SK-N-SH treated with all-trans-retinoic acid at 6 μM for 48 hours (cell line): ENCODE measurements at regions not wholly inside any gene's neighbourhood (a gene's known extent, or its start where the extent isn't known, plus 50 kb on each side); places are given as distances from the start of the nearest gene placed in this dataset.

ENCODE experiments used
- ATAC-seq: fragments of 200-7000 bp; cut with Tn5 transposase; 3 replicates; pipeline ENCODE4 v1.9.1; 2020; ENCODE audit warnings: mild to moderate bottlenecking, moderate library complexity
- ARNTL ChIP-seq: fragments of 450-650 bp; formaldehyde crosslinking; IDR thresholded peaks from 2 replicates; pipeline ENCODE4 v1.5.0; 2020; ENCODE audit warnings: low read depth, mild to moderate bottlenecking, moderate library complexity, borderline replicate concordance
- BACH2 ChIP-seq: fragments of 250-450 bp; sonication (Bioruptor Pico); IDR thresholded peaks from 2 replicates; pipeline ENCODE4 v1.9.0; 2021; ENCODE audit warnings: mild to moderate bottlenecking, borderline replicate concordance
- CSDC2 ChIP-seq: fragments of 250-450 bp; sonication (Bioruptor Pico); IDR thresholded peaks from 2 replicates; pipeline ENCODE4 v1.5.0; 2020; ENCODE audit warnings: mild to moderate bottlenecking, moderate library complexity
- ESRRG ChIP-seq: fragments of 250-450 bp; sonication (Bioruptor Pico); IDR thresholded peaks from 2 replicates; pipeline ENCODE4 v1.6.1; 2021; ENCODE audit warnings: mild to moderate bottlenecking
- GLIS3 ChIP-seq: fragments of 250-450 bp; sonication (Bioruptor Pico); IDR thresholded peaks from 2 replicates; pipeline ENCODE4 v1.5.0; 2020; ENCODE audit warnings: mild to moderate bottlenecking, moderate library complexity
- ISL1 ChIP-seq: fragments of 250-450 bp; sonication (Bioruptor Pico); IDR thresholded peaks from 2 replicates; pipeline ENCODE4 v2.1.2; 2022; ENCODE audit warnings: mild to moderate bottlenecking, moderate library complexity
- OSR1 ChIP-seq: fragments of 250-450 bp; sonication (Bioruptor Pico); IDR thresholded peaks from 2 replicates; pipeline ENCODE4 v1.8.0; 2022; ENCODE audit warnings: moderate library complexity, mild to moderate bottlenecking, inconsistent platforms
- PPARA ChIP-seq: fragments of 250-450 bp; sonication (Bioruptor Pico); IDR thresholded peaks from 2 replicates; pipeline ENCODE4 v1.5.0; 2020; ENCODE audit warnings: mild to moderate bottlenecking, borderline replicate concordance
- RARB ChIP-seq: fragments of 250-450 bp; sonication (Bioruptor Pico); IDR thresholded peaks from 2 replicates; pipeline ENCODE4 v1.8.0; 2021; ENCODE audit warnings: mild to moderate bottlenecking, moderate library complexity
- SNAI2 ChIP-seq: fragments of 250-450 bp; sonication (Bioruptor Pico); IDR thresholded peaks from 2 replicates; pipeline ENCODE4 v1.5.0; 2020; ENCODE audit warnings: mild to moderate bottlenecking, moderate library complexity
- TCF4 ChIP-seq: fragments of 250-450 bp; sonication (Bioruptor Pico); IDR thresholded peaks from 2 replicates; pipeline ENCODE4 v1.8.0; 2021; ENCODE audit warnings: mild to moderate bottlenecking, moderate library complexity, borderline replicate concordance
- TOX ChIP-seq: fragments of 250-450 bp; sonication (Bioruptor Pico); IDR thresholded peaks from 2 replicates; pipeline ENCODE4 v1.8.0; 2021; ENCODE audit warnings: mild to moderate bottlenecking, moderate library complexity, borderline replicate concordance
- ZC3H10 ChIP-seq: fragments of 250-450 bp; sonication (Bioruptor Pico); IDR thresholded peaks from 2 replicates; pipeline ENCODE4 v1.5.1; 2021; ENCODE audit warnings: mild to moderate bottlenecking, moderate library complexity
- ZFP3 ChIP-seq: fragments of 250-450 bp; sonication (Bioruptor Pico); IDR thresholded peaks from 2 replicates; pipeline ENCODE4 v1.5.0; 2020; ENCODE audit warnings: mild to moderate bottlenecking, moderate library complexity
- ZFP30 ChIP-seq: fragments of 450-650 bp; formaldehyde crosslinking; IDR thresholded peaks from 2 replicates; pipeline ENCODE4 v1.5.0; 2022; ENCODE audit warnings: mild to moderate bottlenecking, moderate library complexity
- ZNF565 ChIP-seq: fragments of 450-650 bp; formaldehyde crosslinking; conservative IDR thresholded peaks from 2 replicates; pipeline ENCODE4 v1.5.0; 2020; ENCODE audit warnings: low read depth, mild to moderate bottlenecking, moderate library complexity
- ZNF70 ChIP-seq: fragments of 450-650 bp; formaldehyde crosslinking; IDR thresholded peaks from 2 replicates; pipeline ENCODE4 v1.5.0; 2020; ENCODE audit warnings: mild to moderate bottlenecking, moderate library complexity
- ZNF8 ChIP-seq: fragments of 450-650 bp; formaldehyde crosslinking; IDR thresholded peaks from 2 replicates; pipeline ENCODE4 v1.5.0; 2020; ENCODE audit warnings: mild to moderate bottlenecking, moderate library complexity
- TF ChIP-seq, protein P1 (sequence below): fragments of 250-450 bp; sonication (Bioruptor Pico); IDR thresholded peaks from 2 replicates; pipeline ENCODE4 v1.5.1; 2021; ENCODE audit warnings: mild to moderate bottlenecking, moderate library complexity
- TF ChIP-seq, protein P2 (sequence below): fragments of 250-450 bp; sonication (Bioruptor Pico); IDR thresholded peaks from 2 replicates; pipeline ENCODE4 v1.5.1; 2020; ENCODE audit warnings: low read depth, mild to moderate bottlenecking, moderate library complexity
- TF ChIP-seq, protein P3 (sequence below): fragments of 250-450 bp; sonication (Bioruptor Pico); IDR thresholded peaks from 2 replicates; pipeline ENCODE4 v1.5.0; 2020; ENCODE audit warnings: mild to moderate bottlenecking, moderate library complexity
- TF ChIP-seq, protein P4 (sequence below): fragments of 250-450 bp; sonication (Bioruptor Pico); IDR thresholded peaks from 2 replicates; pipeline ENCODE4 v1.8.0; 2021; ENCODE audit warnings: low read depth, mild to moderate bottlenecking, moderate library complexity, borderline replicate concordance
- TF ChIP-seq, protein P5 (sequence below): fragments of 250-450 bp; sonication (Bioruptor Pico); IDR thresholded peaks from 2 replicates; pipeline ENCODE4 v1.8.0; 2020; ENCODE audit warnings: mild to moderate bottlenecking, moderate library complexity, borderline replicate concordance

DNA sequence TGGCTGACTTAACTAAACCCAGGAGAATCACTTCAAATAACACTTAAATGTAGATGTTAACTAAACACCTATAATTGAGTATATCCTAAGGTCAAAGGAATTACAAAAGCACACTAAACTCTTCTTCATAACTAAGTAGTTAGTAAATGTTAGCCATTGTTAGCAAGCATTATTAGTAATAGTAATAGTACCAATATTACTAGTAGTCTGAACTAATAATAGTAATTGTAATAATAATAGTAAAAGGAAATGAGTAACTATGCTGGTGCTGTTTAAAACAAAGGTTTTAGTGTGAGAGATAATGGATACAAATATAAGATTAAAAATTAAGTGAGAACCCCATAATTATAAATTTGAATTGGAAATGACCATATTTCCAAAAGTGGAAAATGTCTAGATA, 641.9 kb upstream of the RORB start:
- TF ChIP-seq, protein P1, sequence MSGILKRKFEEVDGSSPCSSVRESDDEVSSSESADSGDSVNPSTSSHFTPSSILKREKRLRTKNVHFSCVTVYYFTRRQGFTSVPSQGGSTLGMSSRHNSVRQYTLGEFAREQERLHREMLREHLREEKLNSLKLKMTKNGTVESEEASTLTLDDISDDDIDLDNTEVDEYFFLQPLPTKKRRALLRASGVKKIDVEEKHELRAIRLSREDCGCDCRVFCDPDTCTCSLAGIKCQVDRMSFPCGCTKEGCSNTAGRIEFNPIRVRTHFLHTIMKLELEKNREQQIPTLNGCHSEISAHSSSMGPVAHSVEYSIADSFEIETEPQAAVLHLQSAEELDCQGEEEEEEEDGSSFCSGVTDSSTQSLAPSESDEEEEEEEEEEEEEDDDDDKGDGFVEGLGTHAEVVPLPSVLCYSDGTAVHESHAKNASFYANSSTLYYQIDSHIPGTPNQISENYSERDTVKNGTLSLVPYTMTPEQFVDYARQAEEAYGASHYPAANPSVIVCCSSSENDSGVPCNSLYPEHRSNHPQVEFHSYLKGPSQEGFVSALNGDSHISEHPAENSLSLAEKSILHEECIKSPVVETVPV (CRISPR knock-in tag) = no peak
- TF ChIP-seq ESRRG (CRISPR knock-in tag) = no peak
- TF ChIP-seq BACH2 (CRISPR knock-in tag) = no peak
- TF ChIP-seq ZC3H10 (CRISPR knock-in tag) = no peak
- TF ChIP-seq, protein P2, sequence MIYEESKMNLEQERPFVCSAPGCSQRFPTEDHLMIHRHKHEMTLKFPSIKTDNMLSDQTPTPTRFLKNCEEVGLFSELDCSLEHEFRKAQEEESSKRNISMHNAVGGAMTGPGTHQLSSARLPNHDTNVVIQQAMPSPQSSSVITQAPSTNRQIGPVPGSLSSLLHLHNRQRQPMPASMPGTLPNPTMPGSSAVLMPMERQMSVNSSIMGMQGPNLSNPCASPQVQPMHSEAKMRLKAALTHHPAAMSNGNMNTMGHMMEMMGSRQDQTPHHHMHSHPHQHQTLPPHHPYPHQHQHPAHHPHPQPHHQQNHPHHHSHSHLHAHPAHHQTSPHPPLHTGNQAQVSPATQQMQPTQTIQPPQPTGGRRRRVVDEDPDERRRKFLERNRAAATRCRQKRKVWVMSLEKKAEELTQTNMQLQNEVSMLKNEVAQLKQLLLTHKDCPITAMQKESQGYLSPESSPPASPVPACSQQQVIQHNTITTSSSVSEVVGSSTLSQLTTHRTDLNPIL (CRISPR knock-in tag) = no peak
- TF ChIP-seq, protein P3, sequence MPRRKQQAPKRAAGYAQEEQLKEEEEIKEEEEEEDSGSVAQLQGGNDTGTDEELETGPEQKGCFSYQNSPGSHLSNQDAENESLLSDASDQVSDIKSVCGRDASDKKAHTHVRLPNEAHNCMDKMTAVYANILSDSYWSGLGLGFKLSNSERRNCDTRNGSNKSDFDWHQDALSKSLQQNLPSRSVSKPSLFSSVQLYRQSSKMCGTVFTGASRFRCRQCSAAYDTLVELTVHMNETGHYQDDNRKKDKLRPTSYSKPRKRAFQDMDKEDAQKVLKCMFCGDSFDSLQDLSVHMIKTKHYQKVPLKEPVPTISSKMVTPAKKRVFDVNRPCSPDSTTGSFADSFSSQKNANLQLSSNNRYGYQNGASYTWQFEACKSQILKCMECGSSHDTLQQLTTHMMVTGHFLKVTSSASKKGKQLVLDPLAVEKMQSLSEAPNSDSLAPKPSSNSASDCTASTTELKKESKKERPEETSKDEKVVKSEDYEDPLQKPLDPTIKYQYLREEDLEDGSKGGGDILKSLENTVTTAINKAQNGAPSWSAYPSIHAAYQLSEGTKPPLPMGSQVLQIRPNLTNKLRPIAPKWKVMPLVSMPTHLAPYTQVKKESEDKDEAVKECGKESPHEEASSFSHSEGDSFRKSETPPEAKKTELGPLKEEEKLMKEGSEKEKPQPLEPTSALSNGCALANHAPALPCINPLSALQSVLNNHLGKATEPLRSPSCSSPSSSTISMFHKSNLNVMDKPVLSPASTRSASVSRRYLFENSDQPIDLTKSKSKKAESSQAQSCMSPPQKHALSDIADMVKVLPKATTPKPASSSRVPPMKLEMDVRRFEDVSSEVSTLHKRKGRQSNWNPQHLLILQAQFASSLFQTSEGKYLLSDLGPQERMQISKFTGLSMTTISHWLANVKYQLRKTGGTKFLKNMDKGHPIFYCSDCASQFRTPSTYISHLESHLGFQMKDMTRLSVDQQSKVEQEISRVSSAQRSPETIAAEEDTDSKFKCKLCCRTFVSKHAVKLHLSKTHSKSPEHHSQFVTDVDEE (CRISPR knock-in tag) = no peak
- TF ChIP-seq, protein P4, sequence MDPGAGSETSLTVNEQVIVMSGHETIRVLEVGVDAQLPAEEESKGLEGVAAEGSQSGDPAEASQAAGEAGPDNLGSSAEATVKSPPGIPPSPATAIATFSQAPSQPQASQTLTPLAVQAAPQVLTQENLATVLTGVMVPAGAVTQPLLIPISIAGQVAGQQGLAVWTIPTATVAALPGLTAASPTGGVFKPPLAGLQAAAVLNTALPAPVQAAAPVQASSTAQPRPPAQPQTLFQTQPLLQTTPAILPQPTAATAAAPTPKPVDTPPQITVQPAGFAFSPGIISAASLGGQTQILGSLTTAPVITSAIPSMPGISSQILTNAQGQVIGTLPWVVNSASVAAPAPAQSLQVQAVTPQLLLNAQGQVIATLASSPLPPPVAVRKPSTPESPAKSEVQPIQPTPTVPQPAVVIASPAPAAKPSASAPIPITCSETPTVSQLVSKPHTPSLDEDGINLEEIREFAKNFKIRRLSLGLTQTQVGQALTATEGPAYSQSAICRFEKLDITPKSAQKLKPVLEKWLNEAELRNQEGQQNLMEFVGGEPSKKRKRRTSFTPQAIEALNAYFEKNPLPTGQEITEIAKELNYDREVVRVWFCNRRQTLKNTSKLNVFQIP (CRISPR knock-in tag) = no peak
- no peak for TF ChIP-seq ISL1 (CRISPR knock-in tag)
- no peak for TF ChIP-seq ZFP3
- no peak for TF ChIP-seq PPARA
- no peak for TF ChIP-seq ARNTL (CRISPR knock-in tag)
- TF ChIP-seq TOX (CRISPR knock-in tag) = no peak
- TF ChIP-seq GLIS3 (CRISPR knock-in tag) = no peak
- TF ChIP-seq ZFP30 = no peak
- no peak for TF ChIP-seq ZNF70 (CRISPR knock-in tag)
- TF ChIP-seq ZNF565 (CRISPR knock-in tag) = no peak
- no peak for TF ChIP-seq RARB
- no peak for TF ChIP-seq CSDC2 (CRISPR knock-in tag)
- no peak for TF ChIP-seq SNAI2 (CRISPR knock-in tag)
- TF ChIP-seq ZNF8 = no peak
- no peak for ATAC-seq

DNA sequence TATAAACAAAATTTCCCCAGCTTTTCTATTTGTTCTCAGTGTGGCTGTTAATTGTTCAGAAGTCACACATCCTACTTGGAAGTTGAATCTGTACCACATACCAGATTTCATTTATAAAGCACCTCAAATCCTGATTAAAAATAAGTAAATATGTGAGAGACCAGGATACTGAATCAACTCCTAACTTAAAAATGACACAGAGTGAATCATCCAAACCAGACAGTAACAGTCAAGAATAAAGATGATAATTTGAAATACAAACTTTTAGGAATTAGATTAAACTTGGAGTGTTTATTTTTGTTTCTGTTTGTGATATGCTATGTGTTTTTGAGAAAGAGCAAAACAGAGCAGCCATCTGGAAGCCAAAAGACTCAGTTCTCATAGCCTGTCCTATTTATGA, 633.2 kb upstream of the RORB start:
- TF ChIP-seq SNAI2 (CRISPR knock-in tag) (no peak), ZC3H10 (CRISPR knock-in tag) (no peak), ESRRG (CRISPR knock-in tag) (no peak), TCF4 (no peak), PPARA (no peak), CSDC2 (CRISPR knock-in tag) (no peak), OSR1 (CRISPR knock-in tag) (no peak), ZFP3 (no peak), ZNF70 (CRISPR knock-in tag) (no peak), ZNF565 (CRISPR knock-in tag) (no peak)
- TF ChIP-seq, protein P5, sequence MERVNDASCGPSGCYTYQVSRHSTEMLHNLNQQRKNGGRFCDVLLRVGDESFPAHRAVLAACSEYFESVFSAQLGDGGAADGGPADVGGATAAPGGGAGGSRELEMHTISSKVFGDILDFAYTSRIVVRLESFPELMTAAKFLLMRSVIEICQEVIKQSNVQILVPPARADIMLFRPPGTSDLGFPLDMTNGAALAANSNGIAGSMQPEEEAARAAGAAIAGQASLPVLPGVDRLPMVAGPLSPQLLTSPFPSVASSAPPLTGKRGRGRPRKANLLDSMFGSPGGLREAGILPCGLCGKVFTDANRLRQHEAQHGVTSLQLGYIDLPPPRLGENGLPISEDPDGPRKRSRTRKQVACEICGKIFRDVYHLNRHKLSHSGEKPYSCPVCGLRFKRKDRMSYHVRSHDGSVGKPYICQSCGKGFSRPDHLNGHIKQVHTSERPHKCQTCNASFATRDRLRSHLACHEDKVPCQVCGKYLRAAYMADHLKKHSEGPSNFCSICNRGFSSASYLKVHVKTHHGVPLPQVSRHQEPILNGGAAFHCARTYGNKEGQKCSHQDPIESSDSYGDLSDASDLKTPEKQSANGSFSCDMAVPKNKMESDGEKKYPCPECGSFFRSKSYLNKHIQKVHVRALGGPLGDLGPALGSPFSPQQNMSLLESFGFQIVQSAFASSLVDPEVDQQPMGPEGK (CRISPR knock-in tag) = no peak
- TF ChIP-seq, protein P3 (CRISPR knock-in tag) = no peak
- TF ChIP-seq, protein P2 (CRISPR knock-in tag) = no peak
- ATAC-seq = no peak
